GM12878 (cell line): ENCODE measurements at regions not wholly inside any gene's neighbourhood (a gene's known extent, or its start where the extent isn't known, plus 50 kb on each side); places are given as distances from the start of the nearest gene placed in this dataset.

Source experiments
- ATAC-seq: fragments of 200-7000 bp; cut with Tn5 transposase; 3 replicates; pipeline ENCODE4 v1.9.1; 2020; ENCODE audit warnings: mild to moderate bottlenecking, moderate library complexity
- BruUV-seq: library from RNA; stranded (reverse); fragments of 400-500 nt; replicated peaks from 2 replicates; lab custom pipeline; 2021; lab: Mats Ljungman, UMichigan
- CTCF ChIA-PET: fragments of 300-600 bp; sonication (Branson Sonifier 250); formaldehyde crosslinking; extraction: SDS; loops from one replicate; lab custom pipeline; 2021; ENCODE audit warnings: inconsistent platforms; lab: Yijun Ruan, JAX
- POLR2A ChIA-PET: fragments of 350-600 bp; formaldehyde crosslinking; extraction: SDS; loops from one replicate; lab custom pipeline; 2021; ENCODE audit warnings: inconsistent platforms; lab: Charles Lee
- RAD21 ChIA-PET: fragments of 300-600 bp; sonication (Branson Sonifier 250); formaldehyde crosslinking; loops from one replicate; lab custom pipeline; 2023; ENCODE audit warnings: antibody characterized with exemption; ENCODE audit not compliant: unreplicated experiment; lab: Charles Lee
- SMC1A ChIA-PET: fragments of 300-600 bp; sonication (Branson Sonifier 250); formaldehyde crosslinking; loops from one replicate; lab custom pipeline; 2023; ENCODE audit not compliant: unreplicated experiment, uncharacterized antibody; lab: Charles Lee
- DNase-seq: peaks from one replicate; pipeline ENCODE4 v3.0.0-alpha.2; 2011; ENCODE audit warnings: low read depth, low spot score
- FAIRE-seq: peaks from 3 replicates; lab custom pipeline; 2011; peaks lifted over from hg19 to GRCh38; lab: Jason Lieb, UNC
- H2AFZ ChIP-seq: 2 replicates; pipeline ENCODE4 v1.6.0; 2011; ENCODE audit warnings: low read depth, low read length, control low read depth; ENCODE audit not compliant: control insufficient read depth
- H3K27ac ChIP-seq: 2 replicates; pipeline ENCODE4 v1.5.1; 2011; ENCODE audit warnings: control low read depth; ENCODE audit not compliant: control insufficient read depth, insufficient read depth
- H3K27me3 ChIP-seq, 2 experiments: replicated peaks in 1 of 2; 2 replicates each; pipeline versions ENCODE4 v1.6.0 to v1.6.1; 2011; ENCODE audit warnings: low read length in 1 of 2; ENCODE audit not compliant: control insufficient read depth in 2 of 2, insufficient read depth in 2 of 2
- H3K36me3 ChIP-seq, 2 experiments: 2 replicates each; pipeline ENCODE4 v1.5.1; 2011; ENCODE audit warnings: low read length in 1 of 2; ENCODE audit not compliant: control insufficient read depth in 2 of 2, insufficient read depth in 2 of 2
- H3K4me1 ChIP-seq: 2 replicates; pipeline ENCODE4 v1.6.1; 2011; ENCODE audit warnings: mild to moderate bottlenecking, low read length, moderate library complexity, mixed read lengths; ENCODE audit not compliant: control insufficient read depth, insufficient read depth
- H3K4me2 ChIP-seq: 2 replicates; pipeline ENCODE4 v1.6.0; 2011; ENCODE audit warnings: control low read depth; ENCODE audit not compliant: control insufficient read depth, insufficient read depth
- H3K4me3 ChIP-seq: fragments of 200-600 bp; sonication (generic); 2 replicates; pipeline ENCODE4 v1.5.1; 2016
- H3K79me2 ChIP-seq: 2 replicates; pipeline ENCODE4 v1.6.0; 2011; ENCODE audit warnings: low read length; ENCODE audit not compliant: control insufficient read depth, insufficient read depth
- H3K9ac ChIP-seq: 2 replicates; pipeline ENCODE4 v1.8.0; 2011; ENCODE audit warnings: low read length, control low read depth, mixed read lengths; ENCODE audit not compliant: control insufficient read depth, insufficient read depth
- H3K9me3 ChIP-seq: replicated peaks from 3 replicates; pipeline ENCODE4 v1.5.1; 2011; ENCODE audit warnings: mild to moderate bottlenecking, low read length; ENCODE audit not compliant: control insufficient read depth, insufficient read depth
- H4K20me1 ChIP-seq: 2 replicates; pipeline ENCODE4 v1.6.0; 2011; ENCODE audit not compliant: control insufficient read depth, insufficient read depth
- ASH2L ChIP-seq: fragments of 300-600, 200-600 bp; sonication (generic); IDR thresholded peaks from 2 replicates; pipeline ENCODE4 v1.6.1; 2017; ENCODE audit warnings: low read depth, mild to moderate bottlenecking, borderline replicate concordance
- ATF2 ChIP-seq: IDR thresholded peaks from 2 replicates; pipeline ENCODE4 v1.6.1; 2012; ENCODE audit warnings: low read length, inconsistent platforms
- BCL3 ChIP-seq: IDR thresholded peaks from 2 replicates; pipeline ENCODE4 v1.6.1; 2011; ENCODE audit warnings: borderline replicate concordance, low read depth, mild to moderate bottlenecking, moderate library complexity, low read length; ENCODE audit not compliant: insufficient read depth, poor library complexity, severe bottlenecking
- ELK1 ChIP-seq: IDR thresholded peaks from 2 replicates; pipeline ENCODE4 v1.6.1; 2012; ENCODE audit warnings: low read depth, low read length, improper control_type of control experiment
- IRF5 ChIP-seq: fragments of 450-650 bp; IDR thresholded peaks from 2 replicates; pipeline ENCODE4 v1.6.1; 2017; ENCODE audit warnings: borderline replicate concordance
- JUNB ChIP-seq: IDR thresholded peaks from 2 replicates; pipeline ENCODE4 v1.6.1; 2016; ENCODE audit warnings: antibody characterized with exemption, mild to moderate bottlenecking
- KLF5 ChIP-seq: fragments of 450-650 bp; IDR thresholded peaks from 2 replicates; pipeline ENCODE4 v1.6.1; 2014; ENCODE audit warnings: mild to moderate bottlenecking; ENCODE audit not compliant: partially characterized antibody
- NRF1 ChIP-seq: conservative IDR thresholded peaks from 2 replicates; pipeline ENCODE4 v1.6.1; 2011; ENCODE audit warnings: mild to moderate bottlenecking, low read depth, low read length, improper control_type of control experiment
- PAX8 ChIP-seq: fragments of 450-650 bp; IDR thresholded peaks from 2 replicates; pipeline ENCODE4 v1.6.1; 2017; ENCODE audit warnings: mild to moderate bottlenecking, moderate library complexity
- POU2F2 ChIP-seq: IDR thresholded peaks from 3 replicates; pipeline ENCODE4 v1.6.1; 2011; ENCODE audit warnings: low read depth, mild to moderate bottlenecking, low read length, borderline replicate concordance
- RB1 ChIP-seq: fragments of 450-650 bp; formaldehyde crosslinking; IDR thresholded peaks from 2 replicates; pipeline ENCODE4 v1.6.1; 2017; ENCODE audit warnings: mild to moderate bottlenecking, borderline replicate concordance
- SIN3A ChIP-seq: IDR thresholded peaks from 2 replicates; pipeline ENCODE4 v1.6.1; 2012; ENCODE audit warnings: low read depth, low read length, improper control_type of control experiment
- SMAD1 ChIP-seq: fragments of 450-650 bp; IDR thresholded peaks from 2 replicates; pipeline ENCODE4 v1.6.1; 2018; ENCODE audit warnings: mild to moderate bottlenecking, low read depth; ENCODE audit not compliant: partially characterized antibody
- SMARCA5 ChIP-seq: fragments of 450-650 bp; IDR thresholded peaks from 2 replicates; pipeline ENCODE4 v1.6.1; 2017; ENCODE audit warnings: mild to moderate bottlenecking
- TBL1XR1 ChIP-seq: IDR thresholded peaks from 2 replicates; pipeline ENCODE4 v1.6.1; 2012; ENCODE audit warnings: low read depth, low read length, improper control_type of control experiment
- YBX1 ChIP-seq: fragments of 450-650 bp; IDR thresholded peaks from 2 replicates; pipeline ENCODE4 v1.6.1; 2016; ENCODE audit warnings: antibody characterized with exemption
- YY1 ChIP-seq: IDR thresholded peaks from 2 replicates; pipeline ENCODE4 v1.6.1; 2011; ENCODE audit warnings: low read depth, mild to moderate bottlenecking, low read length
- ZNF207 ChIP-seq: fragments of 450-650 bp; IDR thresholded peaks from 2 replicates; pipeline ENCODE4 v1.6.1; 2014; ENCODE audit warnings: antibody characterized with exemption, mild to moderate bottlenecking, borderline replicate concordance
- WGBS: methylation state at CpG from one replicate; pipeline ENCODE4 v1.1.6; 2016; ENCODE audit warnings: low lambda C conversion rate; ENCODE audit not compliant: insufficient replicate concordance, insufficient coverage; ENCODE audit errors: missing lambda C conversion rate; 5-methylcytosine and 5-hydroxymethylcytosine counted together
- in situ Hi-C: fragments of 300-500 bp; cut with MboI; formaldehyde crosslinking; loops from 9 replicates; pipeline ENCODE4 v1.14.3; 2018; ENCODE audit warnings: mixed read lengths
- intact Hi-C: fragments of 100-400 bp; cut with micrococcal nuclease; formaldehyde crosslinking; loops from one replicate; pipeline ENCODE4 v1.14.2; 2022; ENCODE audit not compliant: unreplicated experiment

DNA sequence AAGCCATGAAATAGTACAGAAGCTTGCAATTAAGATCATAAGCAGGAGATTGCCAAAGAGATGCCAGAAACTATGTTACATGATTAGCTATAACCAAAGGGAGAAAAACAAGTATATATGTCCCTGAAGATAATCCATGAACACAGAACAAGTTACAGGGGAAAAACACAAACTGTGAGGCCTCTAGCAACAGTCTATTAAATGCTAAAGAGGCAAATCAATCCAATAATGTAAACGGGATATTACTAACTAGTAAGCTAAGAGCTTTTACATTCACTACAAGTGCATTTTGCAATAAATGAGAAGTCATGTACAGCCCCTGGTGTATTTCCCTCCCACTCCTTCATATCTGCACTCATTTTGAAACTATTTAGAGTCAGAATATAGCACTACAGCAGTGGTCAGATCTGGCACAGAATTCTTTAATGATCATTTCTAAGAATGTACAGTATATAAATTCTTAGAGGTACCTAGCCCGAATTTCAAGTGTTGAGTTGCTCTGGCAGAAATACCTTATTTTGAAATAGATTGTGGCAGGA is 449.8 kb upstream of the SMIM31 start (continued):
- TF ChIP-seq SMARCA5 = no peak

GRCh38 chr4:164304861-164305260 is 449.1 kb upstream of the SMIM31 start:
- H3K79me2 ChIP-seq = no peaks in the 10 kb centered on the region
- no TSS peak for BruUV-seq
- ChIA-PET POLR2A (no interaction called here), SMC1A (no interaction called here), RAD21 (no interaction called here), CTCF (no interaction called here)
- H3K27ac ChIP-seq = no peak overlapping the region
- intact Hi-C loops (no loop called here), in situ Hi-C loops (no loop called here)
- no peaks in the 10 kb centered on the region for H3K9me3 ChIP-seq
- TF ChIP-seq JUNB = no peak
- TF ChIP-seq IRF5 = no peak
- no peak for TF ChIP-seq KLF5
- no peak for TF ChIP-seq NRF1
- TF ChIP-seq BCL3 = no peak
- TF ChIP-seq RB1 = no peak
- TF ChIP-seq ASH2L = no peak
- no peak for TF ChIP-seq YBX1
- no peak for TF ChIP-seq TBL1XR1
- no peak for TF ChIP-seq ZNF207
- no peak for TF ChIP-seq SMAD1
- TF ChIP-seq ELK1 = no peak
- no peak for TF ChIP-seq SIN3A
- no peak for TF ChIP-seq YY1
- no peak for TF ChIP-seq PAX8
- no peak for TF ChIP-seq POU2F2
- no peak for TF ChIP-seq ATF2
- DNase-seq = no peak
- H4K20me1 ChIP-seq = no peaks in the 10 kb centered on the region
- no peaks in the 10 kb centered on the region for H3K36me3 ChIP-seq
- no peak overlapping the region for H3K4me2 ChIP-seq
- no peaks in the 10 kb centered on the region for H3K4me1 ChIP-seq
- FAIRE-seq = no peak
- H2AFZ ChIP-seq = no peak overlapping the region
- H3K27me3 ChIP-seq = no peaks in the 10 kb centered on the region
- no peak overlapping the region for H3K9ac ChIP-seq
- ATAC-seq = peak; percentile 48; the same call in 1 of the 3 replicates
- H3K4me3 ChIP-seq = no peak overlapping the region
- WGBS = 2% methylated on average over 2 of the region's 2 CpGs
